CD8-positive, alpha-beta memory T cell (primary cell): ENCODE measurements at regions not wholly inside any gene's neighbourhood (a gene's known extent, or its start where the extent isn't known, plus 50 kb on each side); places are given as distances from the start of the nearest gene placed in this dataset.
"Not testable (repeated sequence)": the region's sequence is repeated elsewhere in the genome, so short reads cannot be mapped to it uniquely, and the experiment has no call there.

Experiments used
- CTCF ChIA-PET: fragments of 350-600 bp; sonication (Branson Sonifier 250); formaldehyde crosslinking; loops from one replicate; lab custom pipeline; 2021; ENCODE audit warnings: antibody characterized with exemption; lab: Charles Lee
- POLR2A ChIA-PET: fragments of 350-600 bp; sonication (Branson Sonifier 250); formaldehyde crosslinking; loops from one replicate; lab custom pipeline; 2021; ENCODE audit warnings: antibody characterized with exemption; lab: Charles Lee
- DNase-seq, 5 donors: peaks; one replicate each; pipeline versions ENCODE4 v3.0.0 to v3.0.0-alpha.2; 2020 to 2022; ENCODE audit warnings: mixed read lengths in 1 of 5
- H3K27ac ChIP-seq: one replicate; pipeline ENCODE4 v1.7.0; 2013; ENCODE audit warnings: low read depth, mild to moderate bottlenecking, low read length, moderate library complexity
- H3K27me3 ChIP-seq: 2 replicates; pipeline ENCODE4 v1.7.0; 2013; ENCODE audit warnings: low read length, mild to moderate bottlenecking; ENCODE audit not compliant: insufficient read depth, poor library complexity, severe bottlenecking
- H3K36me3 ChIP-seq: 2 replicates; pipeline ENCODE4 v1.7.0; 2013; ENCODE audit warnings: mild to moderate bottlenecking, low read length, moderate library complexity; ENCODE audit not compliant: insufficient read depth
- H3K4me1 ChIP-seq: 2 replicates; pipeline ENCODE4 v1.7.0; 2013; ENCODE audit warnings: mild to moderate bottlenecking, low read length, moderate library complexity; ENCODE audit not compliant: insufficient read depth
- H3K4me3 ChIP-seq: 2 replicates; pipeline ENCODE4 v1.7.0; 2013; ENCODE audit warnings: mild to moderate bottlenecking, low read length
- H3K9me3 ChIP-seq: 2 replicates; pipeline ENCODE4 v1.7.0; 2013; ENCODE audit warnings: mild to moderate bottlenecking, low read length
- H3K27ac Mint-ChIP-seq, 8 donors: one replicate each; pipeline ENCODE4 v1.8.0; 2020 to 2021; ENCODE audit warnings: mixed read lengths in 8 of 8, mild to moderate bottlenecking in 6 of 8, inconsistent platforms in 3 of 8, moderate library complexity in 3 of 8
- H3K27me3 Mint-ChIP-seq, 2 donors: one replicate each; pipeline ENCODE4 v1.8.0; 2020 to 2021; ENCODE audit warnings: mixed read lengths in 2 of 2, mild to moderate bottlenecking in 1 of 2, moderate library complexity in 1 of 2
- H3K36me3 Mint-ChIP-seq, 3 donors: one replicate each; pipeline ENCODE4 v1.8.0; 2020 to 2021; ENCODE audit warnings: mixed read lengths in 3 of 3, inconsistent platforms in 1 of 3, mild to moderate bottlenecking in 1 of 3
- H3K4me1 Mint-ChIP-seq, 3 donors: one replicate each; pipeline ENCODE4 v1.8.0; 2020 to 2021; ENCODE audit warnings: mixed read lengths in 3 of 3, inconsistent platforms in 1 of 3, mild to moderate bottlenecking in 1 of 3
- H3K4me3 Mint-ChIP-seq, 7 donors: one replicate each; pipeline ENCODE4 v1.8.0; 2020 to 2021; ENCODE audit warnings: mixed read lengths in 7 of 7, mild to moderate bottlenecking in 6 of 7, moderate library complexity in 4 of 7, inconsistent platforms in 2 of 7
- H3K9me3 Mint-ChIP-seq, 5 donors: one replicate each; pipeline ENCODE4 v1.8.0; 2020 to 2022; ENCODE audit warnings: mixed read lengths in 5 of 5, mild to moderate bottlenecking in 3 of 5, moderate library complexity in 2 of 5, inconsistent platforms in 1 of 5

GRCh38 chr12:87608321-87608720 lies 420.9 kb downstream of the C12orf50 start:
- no peaks in the 10 kb centered on the region for H3K36me3 Mint-ChIP-seq
- Histone ChIP-seq H3K36me3 (no peaks in the 10 kb centered on the region), H3K27ac (no peak overlapping the region), H3K4me1 (no peaks in the 10 kb centered on the region), H3K9me3 (no peaks in the 10 kb centered on the region), H3K27me3 (no peaks in the 10 kb centered on the region), H3K4me3 (no peak overlapping the region)
- peak overlapping the region in 1 of 8 donors; percentile 58 for H3K27ac Mint-ChIP-seq
- no peaks in the 10 kb centered on the region for H3K27me3 Mint-ChIP-seq
- CTCF ChIA-PET = no interaction called here
- DNase-seq = no peak
- H3K4me3 Mint-ChIP-seq = no peak overlapping the region
- no peaks in the 10 kb centered on the region for H3K4me1 Mint-ChIP-seq
- H3K9me3 Mint-ChIP-seq = peaks cover 0 to 12% (median 6%) of the 10 kb centered on the region in 5 donors
- POLR2A ChIA-PET = no interaction called here

GRCh38 chr12:87603727-87604126 lies 425.5 kb downstream of the C12orf50 start:
- no peak overlapping the region for H3K27ac Mint-ChIP-seq
- POLR2A ChIA-PET = no interaction called here

GRCh38 chr12:87599459-87599858 lies 429.7 kb downstream of the C12orf50 start:
- Mint-ChIP-seq H3K4me3 (no peak overlapping the region), H3K4me1 (no peaks in the 10 kb centered on the region), H3K27me3 (no peaks in the 10 kb centered on the region), H3K27ac (no peak overlapping the region), H3K36me3 (no peaks in the 10 kb centered on the region), H3K9me3 (peaks cover 0 to 14% (median 8%) of the 10 kb centered on the region in 5 donors)
- Histone ChIP-seq H3K4me3 (no peak overlapping the region), H3K9me3 (no peaks in the 10 kb centered on the region), H3K4me1 (no peaks in the 10 kb centered on the region), H3K36me3 (no peaks in the 10 kb centered on the region), H3K27ac (no peak overlapping the region), H3K27me3 (no peaks in the 10 kb centered on the region)
- no peak for DNase-seq
- POLR2A ChIA-PET = no interaction called here
- CTCF ChIA-PET = no interaction called here

More at GRCh38 chr12:87603727-87604126, 425.5 kb downstream of the C12orf50 start:
- no peak overlapping the region for H3K4me3 Mint-ChIP-seq
- peaks cover 0 to 10% (median 7%) of the 10 kb centered on the region in 5 donors for H3K9me3 Mint-ChIP-seq
- no peaks in the 10 kb centered on the region for H3K36me3 Mint-ChIP-seq
- Histone ChIP-seq H3K9me3 (no peaks in the 10 kb centered on the region), H3K4me3 (no peak overlapping the region), H3K36me3 (no peaks in the 10 kb centered on the region), H3K4me1 (no peaks in the 10 kb centered on the region), H3K27ac (no peak overlapping the region), H3K27me3 (no peaks in the 10 kb centered on the region)
- H3K27me3 Mint-ChIP-seq = no peaks in the 10 kb centered on the region
- CTCF ChIA-PET = no interaction called here
- DNase-seq = no peak
- H3K4me1 Mint-ChIP-seq = no peaks in the 10 kb centered on the region

- ChIA-PET POLR2A (no interaction called here), CTCF (no interaction called here)
- H3K27me3 ChIP-seq = no peaks in the 10 kb centered on the region
- no peaks in the 10 kb centered on the region for H3K4me1 ChIP-seq
- Mint-ChIP-seq H3K27ac (no peak overlapping the region), H3K27me3 (no peaks in the 10 kb centered on the region), H3K4me1 (no peaks in the 10 kb centered on the region), H3K4me3 (no peak overlapping the region), H3K9me3 (peaks cover 0 to 16% (median 4%) of the 10 kb centered on the region in 5 donors), H3K36me3 (no peaks in the 10 kb centered on the region)
- H3K36me3 ChIP-seq = no peaks in the 10 kb centered on the region
- no peak overlapping the region for H3K27ac ChIP-seq
- H3K4me3 ChIP-seq = no peak overlapping the region
- H3K9me3 ChIP-seq = no peaks in the 10 kb centered on the region
- no peak for DNase-seq
These were observed 432.1 kb downstream of the C12orf50 start for GRCh38 chr12:87597114-87597513.

GRCh38 chr12:87596636-87597035 lies 432.6 kb downstream of the C12orf50 start:
- H3K9me3 Mint-ChIP-seq = peaks cover 0 to 13% (median 4%) of the 10 kb centered on the region in 5 donors
- H3K36me3 Mint-ChIP-seq = no peaks in the 10 kb centered on the region
- H3K27me3 Mint-ChIP-seq = no peaks in the 10 kb centered on the region
- H3K4me1 Mint-ChIP-seq = no peaks in the 10 kb centered on the region
- H3K4me3 ChIP-seq = no peak overlapping the region
- POLR2A ChIA-PET = no interaction called here
- no peaks in the 10 kb centered on the region for H3K9me3 ChIP-seq
- H3K27ac ChIP-seq = no peak overlapping the region
- no peak overlapping the region for H3K27ac Mint-ChIP-seq
- no peak for DNase-seq
- H3K4me1 ChIP-seq = no peaks in the 10 kb centered on the region
- H3K4me3 Mint-ChIP-seq = no peak overlapping the region
- CTCF ChIA-PET = no interaction called here
- H3K27me3 ChIP-seq = no peaks in the 10 kb centered on the region
- H3K36me3 ChIP-seq = no peaks in the 10 kb centered on the region

- Histone ChIP-seq H3K9me3 (no peaks in the 10 kb centered on the region), H3K4me1 (no peaks in the 10 kb centered on the region), H3K27ac (no peak overlapping the region), H3K4me3 (no peak overlapping the region), H3K36me3 (no peaks in the 10 kb centered on the region), H3K27me3 (no peaks in the 10 kb centered on the region)
- Mint-ChIP-seq H3K36me3 (no peaks in the 10 kb centered on the region), H3K27me3 (no peaks in the 10 kb centered on the region), H3K4me1 (no peaks in the 10 kb centered on the region), H3K27ac (no peak overlapping the region), H3K9me3 (peaks cover 0 to 13% (median 4%) of the 10 kb centered on the region in 5 donors), H3K4me3 (no peak overlapping the region)
- ChIA-PET POLR2A (no interaction called here), CTCF (no interaction called here)
- DNase-seq = no peak
These were observed 433.1 kb downstream of the C12orf50 start for GRCh38 chr12:87596134-87596533.

GRCh38 chr12:87585882-87586557 lies 443.2 kb downstream of the C12orf50 start:
- DNase-seq = no peak
- CTCF ChIA-PET = no interaction called here
- Histone ChIP-seq H3K36me3 (no peaks in the 10 kb centered on the region), H3K4me3 (no peak overlapping the region), H3K4me1 (no peaks in the 10 kb centered on the region), H3K27ac (no peak overlapping the region), H3K9me3 (no peaks in the 10 kb centered on the region), H3K27me3 (no peaks in the 10 kb centered on the region)
- Mint-ChIP-seq H3K4me1 (no peaks in the 10 kb centered on the region), H3K9me3 (peaks cover 3 to 19% (median 4%) of the 10 kb centered on the region in 5 donors), H3K27ac (no peak overlapping the region), H3K4me3 (no peak overlapping the region), H3K27me3 (peaks cover 0 to 2% of the 10 kb centered on the region in 2 donors), H3K36me3 (no peaks in the 10 kb centered on the region)
- POLR2A ChIA-PET = no interaction called here

- H3K4me3 ChIP-seq, H3K4me1 ChIP-seq, DNase-seq, H3K27ac Mint-ChIP-seq, POLR2A ChIA-PET, CTCF ChIA-PET, H3K36me3 ChIP-seq, H3K4me3 Mint-ChIP-seq, H3K27me3 Mint-ChIP-seq, H3K9me3 ChIP-seq, H3K27ac ChIP-seq, H3K4me1 Mint-ChIP-seq, H3K27me3 ChIP-seq, H3K36me3 Mint-ChIP-seq: not testable (repeated sequence)
- H3K9me3 Mint-ChIP-seq = peaks cover 5 to 13% (median 6%) of the 10 kb centered on the region in 5 donors
These were observed 450.1 kb downstream of the C12orf50 start for GRCh38 chr12:87579091-87579490.
